ENCODE measurements at regions not wholly inside any gene's neighbourhood (a gene's known extent, or its start where the extent isn't known, plus 50 kb on each side); places are given as distances from the start of the nearest gene placed in this dataset.
A peak's percentile ranks its signal among the peaks of the same experiment; 100 is the strongest.

- Histone ChIP-seq H3K18ac (ENCODE audit: insufficient read length, low read depth, low read length) (no peak overlapping the region), H3K4me1 (ENCODE audit: insufficient read depth, low read length) (no peaks in the 10 kb centered on the region), H4K20me1 (ENCODE audit: control insufficient read depth, insufficient read depth, insufficient read length) (no peaks in the 10 kb centered on the region), H3K23ac (ENCODE audit: insufficient read length, low read depth, low read length) (no peak overlapping the region), H3K27ac (ENCODE audit: insufficient read length, low read depth, low read length) (no peak overlapping the region), H2BK15ac (ENCODE audit: low read depth, low read length) (no peak overlapping the region), H4K8ac (replicated peaks; ENCODE audit: insufficient read length, low read depth, low read length) (no peak overlapping the region), H3K79me2 (ENCODE audit: insufficient read depth, low read length) (no peaks in the 10 kb centered on the region), H4K91ac (ENCODE audit: insufficient read length, low read depth, low read length) (no peak overlapping the region), H3K4ac (ENCODE audit: low read depth, low read length) (no peak overlapping the region), H3K9ac (ENCODE audit: extremely low read depth, insufficient read length, low read length) (no peak overlapping the region), H3K9me3 (ENCODE audit: control insufficient read depth, low read depth, low read length) (peaks cover 10% of the 10 kb centered on the region), H2BK12ac (ENCODE audit: insufficient read length, low read depth, low read length) (no peak overlapping the region), H2BK5ac (ENCODE audit: insufficient read length, low read length) (no peak overlapping the region), H4K5ac (ENCODE audit: insufficient read length, low read depth, low read length) (no peak overlapping the region), H2BK120ac (ENCODE audit: low read depth, low read length, poor library complexity, severe bottlenecking) (no peak overlapping the region), H2AK5ac (ENCODE audit: insufficient read length, low read length) (no peak overlapping the region), H3T11ph (ENCODE audit: low read length) (no peak overlapping the region), H3K79me1 (ENCODE audit: insufficient read depth, low read depth, low read length, poor library complexity, severe bottlenecking) (no peaks in the 10 kb centered on the region), H3K56ac (ENCODE audit: insufficient read length, low read depth, low read length) (no peak overlapping the region), H2AFZ (ENCODE audit: low read length) (no peak overlapping the region), H3K23me2 (ENCODE audit: insufficient read length, low read depth, low read length, poor library complexity, severe bottlenecking) (no peaks in the 10 kb centered on the region), H3K14ac (ENCODE audit: insufficient read depth, low read length) (no peak overlapping the region), H2BK20ac (ENCODE audit: low read depth, low read length, poor library complexity, severe bottlenecking) (no peak overlapping the region), H3K4me2 (ENCODE audit: insufficient read depth, insufficient read length, low read length) (no peak overlapping the region), H3K27me3 (ENCODE audit: insufficient read depth, low read length) (no peaks in the 10 kb centered on the region)
- peak overlapping the region in 1 of 3 experiments; percentile 4; a peak in 1 of 7 replicates for H3K27ac Mint-ChIP-seq
- DNase-seq, result no peak
- H3K36me3 Mint-ChIP-seq (ENCODE audit: insufficient read depth in 1 of 3, low read depth in 3 of 3), result peaks cover 4 to 21% (median 8%) of the 10 kb centered on the region in 3 experiments
- peaks cover 13 to 15% of the 10 kb centered on the region in 2 experiments for H3K9me3 Mint-ChIP-seq
- no CpG with 5 or more reads among the region's 3 CpGs for WGBS (ENCODE audit: extremely low coverage, insufficient read length, low lambda C conversion rate)
- peak; percentile 76 for TF ChIP-seq CTCF (conservative IDR thresholded peaks at IDR 0.05)
- H3K4me3 Mint-ChIP-seq, result no peak overlapping the region
- peaks cover 12% of the 10 kb centered on the region in 2 experiments for H3K4me1 Mint-ChIP-seq
- no peaks in the 10 kb centered on the region for H3K27me3 Mint-ChIP-seq (ENCODE audit: low read depth)
These were observed 118.0 kb upstream of the WDFY3 start for GRCh38 chr4:85084371-85085094.

Measured in H9 (cell line).